Neural cell (in vitro differentiated cells): ENCODE measurements at regions not wholly inside any gene's neighbourhood (a gene's known extent, or its start where the extent isn't known, plus 50 kb on each side); places are given as distances from the start of the nearest gene placed in this dataset.

Experiments
- CTCF ChIP-seq: fragments of 450-650 bp; IDR thresholded peaks from 2 replicates; pipeline ENCODE4 v1.5.1; 2014; ENCODE audit warnings: antibody characterized with exemption, mild to moderate bottlenecking, moderate library complexity; ENCODE audit not compliant: poor library complexity, severe bottlenecking
- EP300 ChIP-seq: fragments of 450-650 bp; conservative IDR thresholded peaks from 2 replicates; pipeline ENCODE4 v1.6.1; 2014; ENCODE audit warnings: antibody characterized with exemption, mild to moderate bottlenecking, moderate library complexity; ENCODE audit not compliant: poor library complexity, severe bottlenecking
- EZH2 ChIP-seq: fragments of 200-600, 300-800 bp; shearing (Covaris generic), sonication (generic); IDR thresholded peaks from 2 replicates; pipeline ENCODE4 v1.6.1; 2014; ENCODE audit warnings: antibody characterized with exemption, low read length, borderline replicate concordance, mild to moderate bottlenecking; ENCODE audit not compliant: insufficient read depth, poor library complexity, severe bottlenecking
- MXI1 ChIP-seq: fragments of 450-650 bp; conservative IDR thresholded peaks from 2 replicates; pipeline ENCODE4 v1.6.1; 2014; ENCODE audit warnings: antibody characterized with exemption, mild to moderate bottlenecking; ENCODE audit not compliant: poor library complexity, severe bottlenecking
- POLR2AphosphoS5 ChIP-seq: IDR thresholded peaks from 2 replicates; pipeline ENCODE4 v1.6.1; 2012
- RAD21 ChIP-seq: fragments of 450-650 bp; conservative IDR thresholded peaks from 2 replicates; pipeline ENCODE4 v1.6.1; 2014; ENCODE audit warnings: antibody characterized with exemption, mild to moderate bottlenecking, moderate library complexity
- REST ChIP-seq: IDR thresholded peaks from 2 replicates; pipeline ENCODE4 v1.6.1; 2012; ENCODE audit warnings: borderline replicate concordance
- SMC3 ChIP-seq: fragments of 450-650 bp; conservative IDR thresholded peaks from 2 replicates; pipeline ENCODE4 v1.6.1; 2014; ENCODE audit warnings: antibody characterized with exemption, mild to moderate bottlenecking, moderate library complexity; ENCODE audit not compliant: poor library complexity
- TAF1 ChIP-seq: IDR thresholded peaks from 2 replicates; pipeline ENCODE4 v1.6.1; 2012; ENCODE audit warnings: low read depth

- TF ChIP-seq CTCF (no peak), EZH2 (no peak), POLR2AphosphoS5 (no peak), RAD21 (no peak), EP300 (no peak), MXI1 (no peak), SMC3 (no peak), TAF1 (no peak), REST (no peak)
These were observed 86.2 kb upstream of the PIK3R1 start for GRCh38 chr5:68129364-68129763.
